ENCODE measurements at regions not wholly inside any gene's neighbourhood (a gene's known extent, or its start where the extent isn't known, plus 50 kb on each side); places are given as distances from the start of the nearest gene placed in this dataset.

- Histone ChIP-seq H3K4me1 (peaks cover 0 to 5% of the 10 kb centered on the region in 2 donors), H3K36me3 (no peaks in the 10 kb centered on the region), H3K27ac (no peak overlapping the region), H3K4me3 (no peak overlapping the region), H3K27me3 (peaks cover 9 to 31% (median 23%) of the 10 kb centered on the region in 3 donors), H3K9me3 (no peaks in the 10 kb centered on the region)
- intact Hi-C loops (cut with DNase I; ENCODE audit: low total_unique reads) (loop anchor here (2.0 to 10.0 kb wide), 4 partner anchors 87 to 513 kb away; partner anchors contain the start of gene MTX2), in situ Hi-C loops (cut with MboI; ENCODE audit: low sequenced_read_pairs in 4 of 4) (loop anchor here (5.0 to 25.0 kb wide), 4 partner anchors 177 to 515 kb away; partner anchors contain the start of genes HOXD8 (in 3 of the 4) and HOXD9 (in 1 of the 4))
- ATAC-seq: no peak
- no peak for DNase-seq
- TF ChIP-seq CTCF (IDR thresholded peaks at IDR 0.05 in 4 of 5, conservative IDR thresholded peaks at IDR 0.05 in 1 of 5): no peak
- no peak for TF ChIP-seq POLR2A (IDR thresholded peaks at IDR 0.05)
Observed at GRCh38 chr2:176639671-176640070, 370.4 kb downstream of the MTX2 start.

- Histone ChIP-seq H3K4me1 (peaks cover 0 to 5% of the 10 kb centered on the region in 2 donors), H3K36me3 (no peaks in the 10 kb centered on the region), H3K27ac (no peak overlapping the region), H3K9me3 (no peaks in the 10 kb centered on the region), H3K4me3 (no peak overlapping the region), H3K27me3 (peaks cover 9 to 37% (median 25%) of the 10 kb centered on the region in 3 donors)
- intact Hi-C loops (cut with DNase I; ENCODE audit: low total_unique reads) (no loop called here), in situ Hi-C loops (cut with MboI; ENCODE audit: low sequenced_read_pairs in 4 of 4) (loop anchor here in 1 of 4 donors (25.0 kb wide), 1 partner anchor 179 kb away; no protein-coding TSS in a partner anchor)
- TF ChIP-seq POLR2A (IDR thresholded peaks at IDR 0.05) (no peak), CTCF (IDR thresholded peaks at IDR 0.05 in 4 of 5, conservative IDR thresholded peaks at IDR 0.05 in 1 of 5) (no peak)
- no peak for ATAC-seq
- no peak for DNase-seq
Observed at GRCh38 chr2:176641436-176641835, 372.2 kb downstream of the MTX2 start.

- Histone ChIP-seq H3K27ac (no peak overlapping the region), H3K9me3 (no peaks in the 10 kb centered on the region), H3K4me1 (peaks cover 0 to 5% of the 10 kb centered on the region in 2 donors), H3K27me3 (peaks cover 4 to 32% (median 25%) of the 10 kb centered on the region in 3 donors), H3K36me3 (no peaks in the 10 kb centered on the region), H3K4me3 (no peak overlapping the region)
- intact Hi-C loops (cut with DNase I; ENCODE audit: low total_unique reads) (no loop called here), in situ Hi-C loops (cut with MboI; ENCODE audit: low sequenced_read_pairs in 4 of 4) (loop anchor here in 1 of 4 donors (25.0 kb wide), 1 partner anchor 180 kb away; no protein-coding TSS in a partner anchor)
- DNase-seq (no peak), ATAC-seq (no peak)
- TF ChIP-seq CTCF (IDR thresholded peaks at IDR 0.05 in 4 of 5, conservative IDR thresholded peaks at IDR 0.05 in 1 of 5) (no peak), POLR2A (IDR thresholded peaks at IDR 0.05) (no peak)
Observed at GRCh38 chr2:176642074-176642473, 372.8 kb downstream of the MTX2 start.

GRCh38 chr2:176643646-176644045, 374.4 kb downstream of the MTX2 start:
- H3K27ac ChIP-seq: no peak overlapping the region
- no peak for TF ChIP-seq POLR2A (IDR thresholded peaks at IDR 0.05)
- TF ChIP-seq CTCF (IDR thresholded peaks at IDR 0.05 in 4 of 5, conservative IDR thresholded peaks at IDR 0.05 in 1 of 5): no peak
- no peaks in the 10 kb centered on the region for H3K36me3 ChIP-seq
- ATAC-seq (no peak), DNase-seq (no peak)
- H3K4me3 ChIP-seq: no peak overlapping the region
- peaks cover 0 to 24% (median 22%) of the 10 kb centered on the region in 3 donors for H3K27me3 ChIP-seq
- intact Hi-C loops (cut with DNase I; ENCODE audit: low total_unique reads): no loop called here
- no peaks in the 10 kb centered on the region for H3K9me3 ChIP-seq
- in situ Hi-C loops (cut with MboI; ENCODE audit: low sequenced_read_pairs in 4 of 4): loop anchor here in 1 of 4 donors (25.0 kb wide), 1 partner anchor 181 kb away; no protein-coding TSS in a partner anchor
- no peaks in the 10 kb centered on the region for H3K4me1 ChIP-seq
